ENCODE measurements at regions not wholly inside any gene's neighbourhood (a gene's known extent, or its start where the extent isn't known, plus 50 kb on each side); places are given as distances from the start of the nearest gene placed in this dataset.

- TF ChIP-seq, protein P1, sequence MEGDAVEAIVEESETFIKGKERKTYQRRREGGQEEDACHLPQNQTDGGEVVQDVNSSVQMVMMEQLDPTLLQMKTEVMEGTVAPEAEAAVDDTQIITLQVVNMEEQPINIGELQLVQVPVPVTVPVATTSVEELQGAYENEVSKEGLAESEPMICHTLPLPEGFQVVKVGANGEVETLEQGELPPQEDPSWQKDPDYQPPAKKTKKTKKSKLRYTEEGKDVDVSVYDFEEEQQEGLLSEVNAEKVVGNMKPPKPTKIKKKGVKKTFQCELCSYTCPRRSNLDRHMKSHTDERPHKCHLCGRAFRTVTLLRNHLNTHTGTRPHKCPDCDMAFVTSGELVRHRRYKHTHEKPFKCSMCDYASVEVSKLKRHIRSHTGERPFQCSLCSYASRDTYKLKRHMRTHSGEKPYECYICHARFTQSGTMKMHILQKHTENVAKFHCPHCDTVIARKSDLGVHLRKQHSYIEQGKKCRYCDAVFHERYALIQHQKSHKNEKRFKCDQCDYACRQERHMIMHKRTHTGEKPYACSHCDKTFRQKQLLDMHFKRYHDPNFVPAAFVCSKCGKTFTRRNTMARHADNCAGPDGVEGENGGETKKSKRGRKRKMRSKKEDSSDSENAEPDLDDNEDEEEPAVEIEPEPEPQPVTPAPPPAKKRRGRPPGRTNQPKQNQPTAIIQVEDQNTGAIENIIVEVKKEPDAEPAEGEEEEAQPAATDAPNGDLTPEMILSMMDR (IDR thresholded peaks at IDR 0.05), result no peak
- Histone ChIP-seq H3K27ac (no peak overlapping the region), H3K4me3 (no peak overlapping the region), H3K36me3 (no peaks in the 10 kb centered on the region), H3K27me3 (ENCODE audit: low read depth) (no peaks in the 10 kb centered on the region), H3K9me3 (no peaks in the 10 kb centered on the region), H3K4me1 (peaks cover 20% of the 10 kb centered on the region)
- ATAC-seq, result no peak
- intact Hi-C loops (cut with DNase I), result no loop called here
- no peak for DNase-seq
Observed at GRCh38 chr3:31173118-31173718, 278.8 kb upstream of the GADL1 start.

GRCh38 chr3:31174079-31174478, 279.6 kb upstream of the GADL1 start:
- H3K4me1 ChIP-seq, result peaks cover 20% of the 10 kb centered on the region
- TF ChIP-seq, protein P1 (IDR thresholded peaks at IDR 0.05), result no peak
- ATAC-seq (no peak), DNase-seq (no peak)
- H3K36me3 ChIP-seq, result no peaks in the 10 kb centered on the region
- intact Hi-C loops (cut with DNase I), result no loop called here
- no peak overlapping the region for H3K4me3 ChIP-seq
- no peaks in the 10 kb centered on the region for H3K27me3 ChIP-seq (ENCODE audit: low read depth)
- H3K27ac ChIP-seq, result no peak overlapping the region
- no peaks in the 10 kb centered on the region for H3K9me3 ChIP-seq

- H3K27ac ChIP-seq, result no peak overlapping the region
- no peaks in the 10 kb centered on the region for H3K27me3 ChIP-seq (ENCODE audit: low read depth)
- H3K36me3 ChIP-seq, result no peaks in the 10 kb centered on the region
- no peak overlapping the region for H3K4me3 ChIP-seq
- no peak for ATAC-seq
- DNase-seq, result no peak
- intact Hi-C loops (cut with DNase I), result no loop called here
- TF ChIP-seq, protein P1 (IDR thresholded peaks at IDR 0.05), result no peak
- no peaks in the 10 kb centered on the region for H3K9me3 ChIP-seq
- peaks cover 14% of the 10 kb centered on the region for H3K4me1 ChIP-seq
Observed at GRCh38 chr3:31176045-31176444, 281.6 kb upstream of the GADL1 start.

- H3K9me3 ChIP-seq, result no peaks in the 10 kb centered on the region
- no peaks in the 10 kb centered on the region for H3K4me1 ChIP-seq
- ATAC-seq (no peak), DNase-seq (no peak)
- no peaks in the 10 kb centered on the region for H3K36me3 ChIP-seq
- intact Hi-C loops (cut with DNase I), result no loop called here
- TF ChIP-seq, protein P1 (IDR thresholded peaks at IDR 0.05), result no peak
- no peak overlapping the region for H3K27ac ChIP-seq
- H3K4me3 ChIP-seq, result no peak overlapping the region
- H3K27me3 ChIP-seq (ENCODE audit: low read depth), result no peaks in the 10 kb centered on the region
Observed at GRCh38 chr3:31178467-31178866, 284.0 kb upstream of the GADL1 start.

GRCh38 chr3:31179768-31180167, 285.3 kb upstream of the GADL1 start:
- Histone ChIP-seq H3K27me3 (ENCODE audit: low read depth) (no peaks in the 10 kb centered on the region), H3K4me3 (no peak overlapping the region), H3K27ac (no peak overlapping the region), H3K36me3 (no peaks in the 10 kb centered on the region), H3K4me1 (no peaks in the 10 kb centered on the region), H3K9me3 (no peaks in the 10 kb centered on the region)
- TF ChIP-seq, protein P1 (IDR thresholded peaks at IDR 0.05), result no peak
- DNase-seq, result no peak
- intact Hi-C loops (cut with DNase I), result no loop called here
- no peak for ATAC-seq
